Activated B cell treated with CpG ODN at 0.5 μM for 24 hours (primary cell): ENCODE measurements at regions not wholly inside any gene's neighbourhood (a gene's known extent, or its start where the extent isn't known, plus 50 kb on each side); places are given as distances from the start of the nearest gene placed in this dataset.

Source experiments
- ATAC-seq: fragments of 200-7000 bp; cut with Tn5 transposase; one replicate; pipeline ENCODE4 v1.10.0; 2021; ENCODE audit warnings: low read depth, mild to moderate bottlenecking, moderate library complexity
- CTCF ChIA-PET: fragments of 350-600 bp; sonication (Branson Sonifier 250); formaldehyde crosslinking; loops from one replicate; lab custom pipeline; 2021; ENCODE audit warnings: antibody characterized with exemption; lab: Charles Lee
- POLR2A ChIA-PET: fragments of 350-600 bp; sonication (Branson Sonifier 250); formaldehyde crosslinking; loops from one replicate; lab custom pipeline; 2021; ENCODE audit warnings: antibody characterized with exemption; lab: Charles Lee
- DNase-seq: peaks from one replicate; pipeline ENCODE4 v3.0.0; 2022
- H3K27ac Mint-ChIP-seq: one replicate; pipeline ENCODE4 v1.8.0; 2020; ENCODE audit warnings: mixed read lengths
- H3K27me3 Mint-ChIP-seq: one replicate; pipeline ENCODE4 v1.8.0; 2021; ENCODE audit warnings: mixed read lengths
- H3K36me3 Mint-ChIP-seq: one replicate; pipeline ENCODE4 v1.8.0; 2021; ENCODE audit warnings: low read depth, mixed read lengths
- H3K4me1 Mint-ChIP-seq: one replicate; pipeline ENCODE4 v1.8.0; 2021; ENCODE audit warnings: mixed read lengths
- H3K4me3 Mint-ChIP-seq: one replicate; pipeline ENCODE4 v1.8.0; 2020; ENCODE audit warnings: mild to moderate bottlenecking, mixed read lengths
- H3K9me3 Mint-ChIP-seq: one replicate; pipeline ENCODE4 v1.8.0; 2020; ENCODE audit warnings: mixed read lengths
- CTCF ChIP-seq: fragments of 200-600 bp; IDR thresholded peaks from one replicate; pipeline ENCODE4 v1.8.0; 2022; ENCODE audit warnings: antibody characterized with exemption, mild to moderate bottlenecking
- intact Hi-C: fragments of 100-400 bp; cut with micrococcal nuclease; formaldehyde crosslinking; loops from one replicate; pipeline ENCODE4 v1.15.1; 2024

GRCh38 chr9:126165755-126166154, 160.9 kb upstream of the MVB12B start:
- Mint-ChIP-seq H3K27me3 (peaks cover 41% of the 10 kb centered on the region), H3K27ac (no peak overlapping the region), H3K4me1 (peaks cover 2% of the 10 kb centered on the region), H3K36me3 (no peaks in the 10 kb centered on the region), H3K4me3 (no peak overlapping the region), H3K9me3 (no peaks in the 10 kb centered on the region)
- POLR2A ChIA-PET, result no interaction called here
- ATAC-seq, result no peak
- CTCF ChIA-PET, result no interaction called here
- no peak for DNase-seq
- intact Hi-C loops, result no loop called here
- TF ChIP-seq CTCF, result no peak

GRCh38 chr9:126166291-126166690, 160.3 kb upstream of the MVB12B start:
- no peak overlapping the region for H3K27ac Mint-ChIP-seq

GRCh38 chr9:126166866-126167265, 159.8 kb upstream of the MVB12B start:
- CTCF ChIA-PET, result no interaction called here
- H3K4me3 Mint-ChIP-seq, result no peak overlapping the region
- ATAC-seq, result no peak
- H3K27ac Mint-ChIP-seq, result no peak overlapping the region
- DNase-seq, result no peak
- no peaks in the 10 kb centered on the region for H3K36me3 Mint-ChIP-seq
- POLR2A ChIA-PET, result no interaction called here
- H3K4me1 Mint-ChIP-seq, result peaks cover 2% of the 10 kb centered on the region
- intact Hi-C loops, result no loop called here
- TF ChIP-seq CTCF, result no peak
- peaks cover 41% of the 10 kb centered on the region for H3K27me3 Mint-ChIP-seq
- H3K9me3 Mint-ChIP-seq, result no peaks in the 10 kb centered on the region

More at GRCh38 chr9:126166291-126166690, 160.3 kb upstream of the MVB12B start:
- no peak for ATAC-seq
- Mint-ChIP-seq H3K27me3 (peaks cover 41% of the 10 kb centered on the region), H3K4me3 (no peak overlapping the region), H3K4me1 (peaks cover 2% of the 10 kb centered on the region), H3K9me3 (no peaks in the 10 kb centered on the region), H3K36me3 (no peaks in the 10 kb centered on the region)
- no peak for TF ChIP-seq CTCF
- POLR2A ChIA-PET, result no interaction called here
- CTCF ChIA-PET, result no interaction called here
- no peak for DNase-seq
- intact Hi-C loops, result no loop called here

GRCh38 chr9:126169736-126170135, 156.9 kb upstream of the MVB12B start:
- no peaks in the 10 kb centered on the region for H3K9me3 Mint-ChIP-seq
- DNase-seq (no peak), ATAC-seq (no peak)
- no peak overlapping the region for H3K4me3 Mint-ChIP-seq
- H3K4me1 Mint-ChIP-seq, result no peaks in the 10 kb centered on the region
- H3K27me3 Mint-ChIP-seq, result peaks cover 35% of the 10 kb centered on the region
- ChIA-PET CTCF (no interaction called here), POLR2A (no interaction called here)
- no peaks in the 10 kb centered on the region for H3K36me3 Mint-ChIP-seq
- no peak overlapping the region for H3K27ac Mint-ChIP-seq
- intact Hi-C loops, result no loop called here
- TF ChIP-seq CTCF, result no peak

GRCh38 chr9:126170286-126170823, 156.3 kb upstream of the MVB12B start:
- intact Hi-C loops, result no loop called here
- no peak overlapping the region for H3K4me3 Mint-ChIP-seq
- ATAC-seq, result no peak
- CTCF ChIA-PET, result no interaction called here
- POLR2A ChIA-PET, result no interaction called here
- TF ChIP-seq CTCF, result no peak
- no peak overlapping the region for H3K27ac Mint-ChIP-seq
- peaks cover 33% of the 10 kb centered on the region for H3K27me3 Mint-ChIP-seq
- H3K9me3 Mint-ChIP-seq, result peaks cover 2% of the 10 kb centered on the region
- no peak for DNase-seq
- H3K36me3 Mint-ChIP-seq, result no peaks in the 10 kb centered on the region
- no peaks in the 10 kb centered on the region for H3K4me1 Mint-ChIP-seq
